Mucosa of rectum (tissue), 2 donors: ENCODE measurements at regions not wholly inside any gene's neighbourhood (a gene's known extent, or its start where the extent isn't known, plus 50 kb on each side); places are given as distances from the start of the nearest gene placed in this dataset.
"Not testable (repeated sequence)": the region's sequence is repeated elsewhere in the genome, so short reads cannot be mapped to it uniquely, and the experiment has no call there.

Experiments
- H3K27ac ChIP-seq, 2 donors: one replicate each; pipeline ENCODE4 v1.7.0; 2013; ENCODE audit warnings: inconsistent platforms in 2 of 2, low read depth in 2 of 2, low read length in 2 of 2
- H3K27me3 ChIP-seq, 2 donors: one replicate each; pipeline ENCODE4 v1.7.0; 2013; ENCODE audit warnings: low read length in 2 of 2; ENCODE audit not compliant: control insufficient read depth in 2 of 2, insufficient read depth in 2 of 2
- H3K36me3 ChIP-seq, 2 donors: one replicate each; pipeline ENCODE4 v1.7.0; 2013; ENCODE audit warnings: low read length in 2 of 2; ENCODE audit not compliant: control insufficient read depth in 2 of 2, insufficient read depth in 2 of 2
- H3K4me1 ChIP-seq, 2 donors: one replicate each; pipeline ENCODE4 v1.7.0; 2013; ENCODE audit warnings: low read length in 2 of 2, mild to moderate bottlenecking in 1 of 2; ENCODE audit not compliant: control insufficient read depth in 2 of 2, insufficient read depth in 2 of 2
- H3K4me3 ChIP-seq, 2 donors: one replicate each; pipeline ENCODE4 v1.7.0; 2013; ENCODE audit warnings: low read length in 2 of 2
- H3K9ac ChIP-seq, 2 donors: one replicate each; pipeline ENCODE4 v1.7.0; 2013; ENCODE audit warnings: low read length in 2 of 2, low read depth in 1 of 2, mild to moderate bottlenecking in 1 of 2
- H3K9me3 ChIP-seq, 2 donors: one replicate each; pipeline ENCODE4 v1.7.0; 2013; ENCODE audit warnings: low read length in 2 of 2; ENCODE audit not compliant: control insufficient read depth in 2 of 2
- donor health status: healthy.
- donor health status: Normal muscosa, but diverticular disease.

DNA sequence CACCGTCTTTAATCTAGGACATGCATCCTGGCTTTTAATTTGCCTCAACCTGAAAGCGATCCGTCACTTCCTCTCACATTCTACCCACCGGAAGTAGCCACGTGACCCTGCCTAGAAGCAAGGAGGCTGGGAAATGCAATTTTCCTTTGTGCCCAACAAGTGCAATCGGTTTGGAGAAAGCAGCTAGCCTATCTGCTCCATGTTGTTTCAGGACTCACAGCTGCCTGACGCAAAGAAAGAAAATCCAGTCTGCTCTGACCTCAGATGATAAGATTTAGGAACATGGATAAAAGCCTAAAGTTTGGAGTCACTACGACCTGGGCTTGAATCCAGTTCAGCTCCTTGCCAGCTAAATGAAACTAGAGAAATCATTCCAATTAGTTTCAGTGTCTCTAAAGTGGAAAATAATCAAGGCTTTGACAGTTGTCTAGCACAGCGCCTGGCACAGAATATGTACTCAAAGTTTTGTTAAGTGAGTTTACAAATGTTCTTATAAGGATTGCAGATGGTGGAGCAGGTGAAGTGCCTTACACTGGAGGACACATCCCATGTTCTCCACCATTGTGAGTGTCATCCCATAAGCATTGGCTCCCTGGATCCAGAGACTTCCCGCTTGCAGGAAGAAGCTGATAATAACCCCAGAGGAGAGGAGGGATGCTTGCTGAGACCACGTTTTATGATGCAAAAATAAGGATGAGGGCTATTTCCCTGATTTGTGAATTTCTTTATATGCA lies 553.7 kb downstream of the MN1 start:
- Histone ChIP-seq H3K4me3 (no peak overlapping the region), H3K36me3 (no peaks in the 10 kb centered on the region), H3K27ac (no peak overlapping the region), H3K4me1 (no peaks in the 10 kb centered on the region), H3K27me3 (no peaks in the 10 kb centered on the region), H3K9ac (no peak overlapping the region), H3K9me3 (no peaks in the 10 kb centered on the region)

DNA sequence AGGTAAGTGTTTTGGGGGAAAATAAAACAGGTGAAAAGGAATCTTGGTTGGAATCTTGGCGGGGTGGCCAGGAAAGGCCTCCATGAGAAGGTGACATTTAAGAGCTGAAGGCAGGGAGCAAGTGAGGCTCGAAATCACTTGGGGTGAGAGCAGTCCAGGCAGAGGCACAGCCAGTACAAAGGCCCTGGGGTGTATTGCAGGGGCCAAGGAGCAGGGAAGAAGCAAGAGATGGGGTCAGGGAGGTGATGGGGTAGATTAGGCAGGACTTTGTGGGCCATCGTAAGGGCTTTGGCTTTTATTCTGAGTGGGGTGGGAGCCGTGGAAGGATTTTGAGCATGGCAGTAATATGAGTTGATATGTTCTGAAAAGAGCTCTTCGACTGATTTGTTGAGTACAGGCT lies 551.1 kb downstream of the MN1 start:
- no peak overlapping the region for H3K27ac ChIP-seq
- H3K36me3 ChIP-seq = no peaks in the 10 kb centered on the region
- no peak overlapping the region for H3K9ac ChIP-seq
- no peaks in the 10 kb centered on the region for H3K4me1 ChIP-seq
- H3K4me3 ChIP-seq = no peak overlapping the region
- H3K9me3 ChIP-seq = peaks cover 1 to 2% of the 10 kb centered on the region in 2 donors
- H3K27me3 ChIP-seq = no peaks in the 10 kb centered on the region

DNA sequence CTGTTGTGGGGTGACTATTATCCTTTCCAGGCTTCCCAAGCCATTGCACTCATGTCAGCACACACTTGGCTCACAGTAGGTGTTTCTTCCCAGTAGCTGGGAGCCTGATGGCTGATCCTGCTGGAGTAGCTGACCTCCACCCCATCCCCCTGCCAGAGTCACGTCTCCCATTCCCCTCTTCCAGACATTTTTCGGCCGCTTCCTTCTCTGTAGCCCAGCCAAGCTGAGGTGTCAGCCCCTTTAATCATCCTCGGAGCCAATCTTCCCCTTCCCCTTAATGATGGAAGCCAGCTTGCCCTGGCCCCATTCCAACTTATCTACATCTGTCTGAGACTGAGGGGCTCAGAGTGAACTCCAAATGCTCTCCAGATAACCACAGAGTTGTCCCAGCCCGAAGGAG lies 550.7 kb downstream of the MN1 start:
- Histone ChIP-seq H3K27me3 (no peaks in the 10 kb centered on the region), H3K9me3 (peaks cover 6% of the 10 kb centered on the region in 2 donors), H3K4me1 (no peaks in the 10 kb centered on the region), H3K9ac (no peak overlapping the region), H3K27ac (no peak overlapping the region), H3K4me3 (no peak overlapping the region), H3K36me3 (no peaks in the 10 kb centered on the region)

DNA sequence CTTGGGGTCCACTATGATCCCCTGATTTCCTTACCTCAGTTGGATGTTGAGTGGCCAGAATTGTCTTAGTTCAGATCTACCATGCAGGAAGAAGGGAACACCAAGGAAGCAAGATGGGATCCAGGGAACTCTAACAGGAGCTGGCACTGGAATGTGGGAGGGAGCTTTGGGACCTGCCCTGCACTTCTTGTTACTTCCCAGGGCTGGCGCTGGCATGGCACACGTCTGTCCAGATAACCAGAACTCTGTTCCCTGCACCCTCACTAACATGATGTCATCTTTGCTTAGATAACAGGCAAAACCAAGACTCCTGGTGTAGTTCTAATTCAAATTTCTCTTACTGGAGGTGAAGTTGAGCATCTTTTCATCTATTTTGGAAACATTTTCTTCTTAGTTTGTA lies 550.0 kb downstream of the MN1 start:
- Histone ChIP-seq H3K27me3 (no peaks in the 10 kb centered on the region), H3K4me1 (no peaks in the 10 kb centered on the region), H3K27ac (no peak overlapping the region), H3K4me3 (no peak overlapping the region), H3K9me3 (peaks cover 6 to 9% of the 10 kb centered on the region in 2 donors), H3K36me3 (no peaks in the 10 kb centered on the region), H3K9ac (no peak overlapping the region)

- Histone ChIP-seq H3K27me3 (no peaks in the 10 kb centered on the region), H3K4me3 (no peak overlapping the region), H3K27ac (no peak overlapping the region), H3K4me1 (no peaks in the 10 kb centered on the region), H3K9me3 (peaks cover 6 to 9% of the 10 kb centered on the region in 2 donors), H3K36me3 (no peaks in the 10 kb centered on the region), H3K9ac (no peak overlapping the region)
Observed at GRCh38 chr22:27252282-27253049, 549.1 kb downstream of the MN1 start.

DNA sequence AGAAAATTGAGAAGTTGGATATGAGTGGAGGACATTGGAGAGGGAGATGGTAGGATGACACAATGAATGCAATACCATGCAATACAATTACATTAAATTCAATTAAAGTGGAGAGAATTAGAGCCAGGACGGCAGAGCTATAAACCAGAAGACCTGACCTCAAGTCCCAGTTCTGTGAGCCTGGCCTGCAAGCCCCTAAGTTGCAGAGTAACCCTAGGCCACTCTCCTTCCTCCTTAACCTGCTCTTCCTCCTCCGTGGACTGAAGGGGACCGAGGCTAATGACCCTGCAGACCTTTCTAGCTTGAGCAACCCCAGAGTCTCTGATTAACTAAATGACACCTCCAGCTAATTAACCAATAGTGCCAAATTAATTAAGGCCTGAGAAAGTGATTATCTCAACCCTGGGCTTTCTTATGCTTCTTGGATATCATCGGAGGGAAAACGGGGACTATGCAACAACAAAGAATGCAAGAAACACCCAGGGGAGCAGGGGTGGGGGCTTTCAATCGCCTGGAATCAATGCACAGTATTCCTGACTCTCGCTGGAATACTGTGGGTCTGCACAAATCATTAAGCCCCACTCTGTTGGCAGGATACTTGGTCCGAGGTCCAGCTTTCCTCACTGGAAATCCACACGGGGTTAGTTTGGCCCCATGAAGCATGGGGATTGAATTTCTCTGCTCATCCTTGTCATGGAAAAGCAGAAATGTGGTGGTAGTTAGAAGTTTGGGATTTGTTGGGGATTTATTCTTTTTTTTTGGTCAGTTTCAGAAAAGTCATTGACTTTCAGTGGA lies 548.3 kb downstream of the MN1 start:
- H3K4me1 ChIP-seq = no peaks in the 10 kb centered on the region
- no peak overlapping the region for H3K27ac ChIP-seq
- H3K4me3 ChIP-seq = no peak overlapping the region
- no peaks in the 10 kb centered on the region for H3K27me3 ChIP-seq
- H3K9me3 ChIP-seq = peaks cover 6 to 9% of the 10 kb centered on the region in 2 donors
- no peaks in the 10 kb centered on the region for H3K36me3 ChIP-seq
- H3K9ac ChIP-seq = no peak overlapping the region

DNA sequence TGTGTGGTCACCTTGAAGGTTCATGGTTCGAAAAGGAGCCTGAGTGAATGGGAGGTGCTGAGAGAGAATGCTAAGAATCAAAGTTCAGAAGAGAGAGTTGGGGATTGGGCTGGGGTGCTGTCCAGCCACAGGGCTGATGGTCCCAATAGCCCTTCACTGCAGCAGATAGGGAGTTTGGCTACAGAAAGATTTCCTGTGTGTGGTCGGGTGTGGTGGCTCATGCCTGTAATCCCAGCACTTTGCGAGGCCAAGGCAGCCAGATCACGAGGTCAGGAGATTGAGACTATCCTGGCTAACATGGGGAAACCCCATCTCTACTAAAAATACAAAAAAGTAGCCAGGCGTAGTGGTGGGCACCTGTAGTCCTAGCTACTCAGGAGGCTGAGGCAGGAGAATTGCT lies 547.5 kb downstream of the MN1 start:
- H3K4me1 ChIP-seq, H3K9ac ChIP-seq, H3K4me3 ChIP-seq, H3K36me3 ChIP-seq, H3K9me3 ChIP-seq, H3K27me3 ChIP-seq, H3K27ac ChIP-seq: not testable (repeated sequence)

DNA sequence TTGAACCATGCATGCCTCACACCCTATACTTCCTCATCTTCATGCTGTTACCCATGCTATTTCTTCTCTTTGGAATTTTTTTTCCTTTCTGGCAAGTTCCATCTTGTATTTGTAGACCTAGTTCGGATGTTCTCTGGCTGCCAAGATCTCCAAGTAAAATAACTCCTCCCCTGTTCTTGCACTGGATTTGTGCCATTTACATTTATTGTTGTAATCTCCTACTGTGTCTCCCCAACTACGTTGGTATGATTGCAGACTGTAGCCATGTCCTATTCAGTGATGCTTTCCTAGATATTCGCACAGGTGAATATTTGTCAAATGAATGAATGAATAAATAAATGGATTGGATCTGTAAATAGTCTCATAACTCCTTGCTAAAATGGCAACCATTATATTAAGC lies 546.0 kb downstream of the MN1 start:
- Histone ChIP-seq H3K27me3 (no peaks in the 10 kb centered on the region), H3K9me3 (peaks cover 6 to 9% of the 10 kb centered on the region in 2 donors), H3K27ac (no peak overlapping the region), H3K9ac (no peak overlapping the region), H3K4me3 (no peak overlapping the region), H3K36me3 (no peaks in the 10 kb centered on the region), H3K4me1 (no peaks in the 10 kb centered on the region)

DNA sequence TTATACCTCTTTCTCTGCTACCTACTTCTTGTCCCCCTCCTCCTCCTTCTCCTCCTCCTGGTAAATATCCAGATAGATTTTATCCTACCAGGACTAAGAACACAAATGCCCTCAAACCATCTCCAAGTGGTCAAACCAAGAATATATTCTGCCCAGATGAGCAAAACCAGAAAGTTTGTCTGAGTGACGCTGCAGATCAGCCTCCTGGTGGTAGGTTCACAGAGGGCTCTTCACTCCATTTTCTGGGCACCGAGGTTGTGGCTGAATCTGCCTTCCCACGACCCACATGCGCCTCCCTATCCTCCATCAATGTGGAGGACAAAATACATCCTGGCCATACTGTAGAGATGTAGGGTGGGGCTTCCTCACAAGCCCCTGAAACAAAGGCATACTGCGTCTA lies 543.6 kb downstream of the MN1 start:
- Histone ChIP-seq H3K27ac (no peak overlapping the region), H3K27me3 (no peaks in the 10 kb centered on the region), H3K4me1 (no peaks in the 10 kb centered on the region), H3K36me3 (no peaks in the 10 kb centered on the region), H3K9me3 (peaks cover 6 to 9% of the 10 kb centered on the region in 2 donors), H3K9ac (no peak overlapping the region), H3K4me3 (no peak overlapping the region)

DNA sequence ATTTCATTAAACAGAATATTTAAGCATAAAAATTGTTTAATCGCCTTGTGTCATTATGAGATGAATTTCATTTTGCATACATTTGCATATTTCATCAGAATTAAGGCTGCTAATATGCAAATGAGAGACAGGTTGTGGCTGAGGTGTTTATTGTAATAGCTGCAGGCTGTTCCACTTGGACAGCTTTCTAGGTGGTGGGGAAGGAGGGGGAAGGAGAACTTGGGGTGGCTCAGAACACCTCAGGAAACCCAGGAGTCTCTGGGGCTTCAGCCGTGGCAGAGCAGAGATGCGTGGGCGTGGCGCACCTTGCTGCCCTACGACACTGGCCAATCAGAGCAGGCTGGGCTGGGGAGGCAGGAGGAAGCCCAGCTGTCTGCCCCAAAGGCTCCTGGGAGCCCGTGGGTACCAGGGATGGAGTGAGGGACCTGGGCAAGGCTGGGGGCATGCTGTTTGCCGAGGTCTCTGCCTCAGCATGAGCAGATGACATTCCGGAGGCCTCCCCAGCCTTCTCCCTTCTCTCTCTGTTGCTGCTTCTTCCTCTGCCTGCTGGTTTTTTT lies 542.9 kb downstream of the MN1 start:
- no peaks in the 10 kb centered on the region for H3K4me1 ChIP-seq
- no peaks in the 10 kb centered on the region for H3K27me3 ChIP-seq
- H3K9ac ChIP-seq = no peak overlapping the region

More for the DNA sequence above, 542.9 kb downstream of the MN1 start:
- no peak overlapping the region for H3K27ac ChIP-seq
- peaks cover 6 to 9% of the 10 kb centered on the region in 2 donors for H3K9me3 ChIP-seq
- no peaks in the 10 kb centered on the region for H3K36me3 ChIP-seq
- H3K4me3 ChIP-seq = no peak overlapping the region
